GM13977 (cell line): ENCODE measurements at regions not wholly inside any gene's neighbourhood (a gene's known extent, or its start where the extent isn't known, plus 50 kb on each side); places are given as distances from the start of the nearest gene placed in this dataset.

ENCODE experiments used
- DNase-seq: peaks from one replicate; pipeline ENCODE4 v3.0.0; 2012; ENCODE audit warnings: low spot score
- in situ Hi-C: fragments of 300-500 bp; cut with MboI; formaldehyde crosslinking; loops from one replicate; pipeline ENCODE4 v1.12.0; 2022; ENCODE audit warnings: low sequenced_read_pairs, low pct_unique_long_range_greater_than_20kb, mixed read lengths, inconsistent platforms; ENCODE audit not compliant: unreplicated experiment
- TF ChIP-seq, protein P1 (sequence below): IDR thresholded peaks from 2 replicates; pipeline ENCODE4 v1.5.1; 2012; ENCODE audit warnings: mild to moderate bottlenecking, control low read depth; ENCODE audit not compliant: insufficient read depth; ENCODE audit errors: extremely low read depth, missing control alignments

DNA sequence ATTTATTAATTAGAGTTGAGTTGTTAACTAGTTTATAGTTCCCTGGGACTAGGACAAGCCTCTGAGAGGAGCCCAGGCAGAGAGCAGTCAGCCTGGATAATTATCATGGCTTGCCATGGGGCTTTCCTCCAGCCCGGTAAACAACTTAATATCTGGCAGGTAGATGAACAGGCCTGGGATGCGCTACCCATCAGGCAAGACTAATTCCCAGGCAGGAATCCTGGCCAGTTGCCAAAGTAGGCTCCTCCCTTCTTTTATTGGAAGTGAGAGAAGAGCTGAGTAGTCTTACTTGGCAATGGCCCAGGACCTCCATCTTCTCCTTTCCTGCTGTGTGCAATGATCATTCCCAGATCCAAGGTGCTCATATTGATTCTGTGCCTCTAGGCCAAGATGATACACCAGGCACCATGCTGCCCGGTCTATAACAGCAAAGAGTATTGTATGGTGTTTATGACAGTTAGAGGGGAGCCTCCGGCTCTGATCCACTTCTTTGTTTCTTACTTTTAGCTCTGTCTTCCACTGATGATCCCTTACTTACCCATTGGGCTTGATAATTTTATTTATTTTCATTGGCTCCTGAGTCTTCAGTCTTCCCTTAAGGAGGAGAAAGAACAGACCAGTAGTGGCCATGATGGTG is 408.7 kb downstream of the REEP3 start:
- DNase-seq: no peak
- TF ChIP-seq, protein P1, sequence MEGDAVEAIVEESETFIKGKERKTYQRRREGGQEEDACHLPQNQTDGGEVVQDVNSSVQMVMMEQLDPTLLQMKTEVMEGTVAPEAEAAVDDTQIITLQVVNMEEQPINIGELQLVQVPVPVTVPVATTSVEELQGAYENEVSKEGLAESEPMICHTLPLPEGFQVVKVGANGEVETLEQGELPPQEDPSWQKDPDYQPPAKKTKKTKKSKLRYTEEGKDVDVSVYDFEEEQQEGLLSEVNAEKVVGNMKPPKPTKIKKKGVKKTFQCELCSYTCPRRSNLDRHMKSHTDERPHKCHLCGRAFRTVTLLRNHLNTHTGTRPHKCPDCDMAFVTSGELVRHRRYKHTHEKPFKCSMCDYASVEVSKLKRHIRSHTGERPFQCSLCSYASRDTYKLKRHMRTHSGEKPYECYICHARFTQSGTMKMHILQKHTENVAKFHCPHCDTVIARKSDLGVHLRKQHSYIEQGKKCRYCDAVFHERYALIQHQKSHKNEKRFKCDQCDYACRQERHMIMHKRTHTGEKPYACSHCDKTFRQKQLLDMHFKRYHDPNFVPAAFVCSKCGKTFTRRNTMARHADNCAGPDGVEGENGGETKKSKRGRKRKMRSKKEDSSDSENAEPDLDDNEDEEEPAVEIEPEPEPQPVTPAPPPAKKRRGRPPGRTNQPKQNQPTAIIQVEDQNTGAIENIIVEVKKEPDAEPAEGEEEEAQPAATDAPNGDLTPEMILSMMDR: no peak
- in situ Hi-C loops: no loop called here

GRCh38 chr10:63930584-63930983 is 409.4 kb downstream of the REEP3 start:
- in situ Hi-C loops: no loop called here

DNA sequence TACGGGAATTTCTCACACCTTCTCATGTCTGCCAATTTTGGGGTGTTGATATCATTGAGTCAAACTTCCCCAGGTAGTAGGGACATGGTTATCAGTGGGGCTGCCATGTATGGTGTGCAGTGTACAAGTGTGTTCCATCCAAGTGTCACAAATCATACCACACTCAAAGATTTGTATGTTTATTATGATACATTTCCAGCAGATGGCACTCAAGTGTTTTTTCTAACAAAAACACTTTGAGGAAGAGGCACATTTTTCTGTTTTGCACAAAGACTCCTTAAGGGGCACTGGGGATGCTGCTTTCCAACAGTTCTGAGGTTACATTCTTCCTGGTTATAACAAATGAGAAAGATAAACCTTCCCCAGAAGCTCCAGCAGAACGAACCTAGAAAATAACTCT is 414.5 kb downstream of the REEP3 start:
- DNase-seq: peak; percentile 8
- in situ Hi-C loops: no loop called here
- TF ChIP-seq, protein P1: peak; percentile 19

More at GRCh38 chr10:63930584-63930983, 409.4 kb downstream of the REEP3 start:
- no peak for DNase-seq
- TF ChIP-seq, protein P1: no peak

DNA sequence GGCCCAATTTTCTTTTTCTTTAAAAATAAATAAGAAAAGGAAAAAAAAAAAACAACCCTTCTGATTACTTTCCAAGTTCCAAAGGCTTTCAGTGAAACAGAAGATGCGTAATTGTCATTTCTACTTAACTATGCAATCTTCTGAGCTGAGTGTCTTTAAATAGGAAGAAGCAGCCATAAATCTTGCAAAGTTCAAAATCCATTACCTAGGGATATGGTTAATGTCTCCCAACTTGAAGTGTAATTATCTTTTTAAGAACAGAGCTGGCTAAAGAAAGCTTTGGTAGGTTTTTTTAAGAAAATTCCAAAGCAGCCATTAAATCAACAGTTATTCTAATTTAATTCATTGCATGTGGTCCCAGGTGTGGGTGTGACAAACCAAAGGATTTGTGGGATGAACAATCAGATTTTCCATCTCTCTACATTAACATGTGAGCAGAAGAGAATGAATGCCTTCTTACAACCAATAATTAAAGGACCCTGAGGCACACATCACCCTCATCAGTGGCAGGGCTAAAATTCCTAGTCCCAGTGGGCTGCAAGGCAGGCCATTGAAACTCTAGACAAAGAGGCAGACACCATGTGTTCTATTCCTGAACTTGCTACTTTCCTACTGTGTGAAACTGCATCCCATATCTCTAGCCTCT is 419.2 kb downstream of the REEP3 start:
- in situ Hi-C loops: no loop called here
- no peak for DNase-seq
- TF ChIP-seq, protein P1: no peak

- in situ Hi-C loops: no loop called here
- TF ChIP-seq, protein P1: no peak
- DNase-seq: no peak
Observed at GRCh38 chr10:63964406-63964805, 443.2 kb downstream of the REEP3 start.

- TF ChIP-seq, protein P1: no peak
- in situ Hi-C loops: no loop called here
- no peak for DNase-seq
Observed at GRCh38 chr10:63965846-63966245, 444.6 kb downstream of the REEP3 start.
